Mesodermal cell (in vitro differentiated cells): ENCODE measurements at regions not wholly inside any gene's neighbourhood (a gene's known extent, or its start where the extent isn't known, plus 50 kb on each side); places are given as distances from the start of the nearest gene placed in this dataset.

Experiments used
- H3K27ac ChIP-seq: 2 replicates; pipeline ENCODE4 v1.7.0; 2013; ENCODE audit warnings: mild to moderate bottlenecking, low read depth, low read length, moderate library complexity; ENCODE audit not compliant: severe bottlenecking
- H3K36me3 ChIP-seq: 2 replicates; pipeline ENCODE4 v1.7.1; 2013; ENCODE audit warnings: mild to moderate bottlenecking, low read length, moderate library complexity; ENCODE audit not compliant: control insufficient read depth, insufficient read depth
- H3K4me1 ChIP-seq: one replicate; pipeline ENCODE4 v1.7.1; 2013; ENCODE audit warnings: mild to moderate bottlenecking, low read length; ENCODE audit not compliant: insufficient read depth, control insufficient read depth, poor library complexity, severe bottlenecking
- H3K4me3 ChIP-seq: 2 replicates; pipeline ENCODE4 v1.7.0; 2013; ENCODE audit warnings: low read length, control low read depth, mild to moderate bottlenecking; ENCODE audit not compliant: insufficient read depth, poor library complexity, severe bottlenecking; ENCODE audit errors: extremely low read depth
- H3K9me3 ChIP-seq: 2 replicates; pipeline ENCODE4 v1.7.1; 2013; ENCODE audit warnings: mild to moderate bottlenecking, low read length, moderate library complexity; ENCODE audit not compliant: control insufficient read depth
- WGBS, 2 experiments: methylation state at CpG; one replicate each; pipeline ENCODE4 v1.1.5; 2013; ENCODE audit warnings: missing lambda C conversion rate in 2 of 2; ENCODE audit not compliant: insufficient coverage in 2 of 2; 5-methylcytosine and 5-hydroxymethylcytosine counted together

GRCh38 chr11:27263986-27264385 is 99.0 kb downstream of the CCDC34 start:
- Histone ChIP-seq H3K4me1 (no peaks in the 10 kb centered on the region), H3K9me3 (no peaks in the 10 kb centered on the region), H3K4me3 (no peak overlapping the region), H3K27ac (no peak overlapping the region), H3K36me3 (no peaks in the 10 kb centered on the region)
- no CpG with 5 or more reads among the region's 3 CpGs for WGBS, 2 experiments

GRCh38 chr11:27263046-27263445 is 100.0 kb downstream of the CCDC34 start:
- Histone ChIP-seq H3K9me3 (no peaks in the 10 kb centered on the region), H3K36me3 (no peaks in the 10 kb centered on the region), H3K27ac (no peak overlapping the region), H3K4me3 (no peak overlapping the region), H3K4me1 (no peaks in the 10 kb centered on the region)

- Histone ChIP-seq H3K36me3 (no peaks in the 10 kb centered on the region), H3K4me3 (no peak overlapping the region), H3K4me1 (no peaks in the 10 kb centered on the region), H3K27ac (no peak overlapping the region), H3K9me3 (no peaks in the 10 kb centered on the region)
These were observed 107.6 kb downstream of the CCDC34 start for GRCh38 chr11:27255447-27255828.

GRCh38 chr11:27254744-27255446 is 108.1 kb downstream of the CCDC34 start:
- H3K36me3 ChIP-seq: no peaks in the 10 kb centered on the region
- no peak overlapping the region for H3K4me3 ChIP-seq
- H3K4me1 ChIP-seq: no peaks in the 10 kb centered on the region
- H3K9me3 ChIP-seq: no peaks in the 10 kb centered on the region
- 88 to 100% methylated on average over 1 of the region's 1 CpG for WGBS, 2 experiments
- H3K27ac ChIP-seq: no peak overlapping the region

- Histone ChIP-seq H3K36me3 (no peaks in the 10 kb centered on the region), H3K4me1 (no peaks in the 10 kb centered on the region), H3K27ac (no peak overlapping the region), H3K9me3 (no peaks in the 10 kb centered on the region), H3K4me3 (no peak overlapping the region)
- 80 to 100% methylated on average over 1 of the region's 1 CpG for WGBS, 2 experiments
These were observed 109.8 kb downstream of the CCDC34 start for GRCh38 chr11:27253224-27253623.

GRCh38 chr11:27250867-27251665 is 111.9 kb downstream of the CCDC34 start:
- H3K4me3 ChIP-seq: no peak overlapping the region
- 87 to 93% methylated on average over 4 to 5 of the region's 5 CpGs for WGBS, 2 experiments
- no peaks in the 10 kb centered on the region for H3K4me1 ChIP-seq
- H3K36me3 ChIP-seq: no peaks in the 10 kb centered on the region
- no peaks in the 10 kb centered on the region for H3K9me3 ChIP-seq
- H3K27ac ChIP-seq: no peak overlapping the region

- Histone ChIP-seq H3K4me3 (no peak overlapping the region), H3K27ac (no peak overlapping the region), H3K36me3 (no peaks in the 10 kb centered on the region), H3K4me1 (no peaks in the 10 kb centered on the region), H3K9me3 (peaks cover 3% of the 10 kb centered on the region)
- 51 to 55% methylated on average over 8 of the region's 13 CpGs for WGBS, 2 experiments
These were observed 114.2 kb downstream of the CCDC34 start for GRCh38 chr11:27248576-27249509.

- Histone ChIP-seq H3K4me3 (no peak overlapping the region), H3K4me1 (peaks cover 4% of the 10 kb centered on the region), H3K27ac (no peak overlapping the region), H3K36me3 (no peaks in the 10 kb centered on the region), H3K9me3 (peaks cover 3% of the 10 kb centered on the region)
- WGBS, 2 experiments: no CpG with 5 or more reads among the region's 5 CpGs
These were observed 115.4 kb downstream of the CCDC34 start for GRCh38 chr11:27247660-27248059.

GRCh38 chr11:27246925-27247324 is 116.1 kb downstream of the CCDC34 start:
- H3K27ac ChIP-seq: no peak overlapping the region
- no peak overlapping the region for H3K4me3 ChIP-seq
- 100% methylated on average over 2 of the region's 3 CpGs; no CpG with 5 or more reads in 1 of the 2 experiments for WGBS, 2 experiments
- H3K9me3 ChIP-seq: peaks cover 3% of the 10 kb centered on the region
- H3K36me3 ChIP-seq: no peaks in the 10 kb centered on the region
- H3K4me1 ChIP-seq: peaks cover 8% of the 10 kb centered on the region

GRCh38 chr11:27244900-27245299 is 118.1 kb downstream of the CCDC34 start:
- H3K9me3 ChIP-seq: peaks cover 3% of the 10 kb centered on the region
- no peak overlapping the region for H3K4me3 ChIP-seq
- no peaks in the 10 kb centered on the region for H3K36me3 ChIP-seq
- no peak overlapping the region for H3K27ac ChIP-seq
- H3K4me1 ChIP-seq: peaks cover 8% of the 10 kb centered on the region
